CD4-positive, alpha-beta T cell treated with Interleukin-6 at 100 ng/mL for 8 hours (primary cell): ENCODE measurements at regions not wholly inside any gene's neighbourhood (a gene's known extent, or its start where the extent isn't known, plus 50 kb on each side); places are given as distances from the start of the nearest gene placed in this dataset.
"Not testable (repeated sequence)": the region's sequence is repeated elsewhere in the genome, so short reads cannot be mapped to it uniquely, and the experiment has no call there.

ENCODE experiments used
- DNase-seq: peaks from one replicate; pipeline ENCODE4 v3.0.0-alpha.2; 2020; ENCODE audit warnings: mixed read lengths, low spot score

DNA sequence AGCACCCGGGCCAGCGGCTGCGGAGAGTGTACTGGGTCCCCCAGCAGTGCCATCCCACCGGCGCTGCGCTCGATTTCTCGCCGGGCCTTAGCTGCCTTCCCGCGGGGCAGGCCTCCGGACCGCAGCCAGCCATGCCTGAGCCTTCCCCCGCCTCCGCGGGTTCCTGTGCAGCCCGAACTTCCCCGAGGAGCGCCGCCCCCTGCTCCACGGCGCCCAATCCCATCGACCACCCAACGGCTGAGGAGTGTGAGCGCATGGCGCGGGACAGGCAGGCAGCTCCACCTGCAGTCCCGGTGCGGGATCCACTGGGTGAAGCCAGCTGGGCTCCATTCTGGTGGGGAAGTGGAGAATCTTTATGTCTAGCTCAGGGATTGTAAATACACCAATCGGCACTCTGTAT, 325.4 kb downstream of the PPP1R3A start:
- DNase-seq, result not testable (repeated sequence)

DNA sequence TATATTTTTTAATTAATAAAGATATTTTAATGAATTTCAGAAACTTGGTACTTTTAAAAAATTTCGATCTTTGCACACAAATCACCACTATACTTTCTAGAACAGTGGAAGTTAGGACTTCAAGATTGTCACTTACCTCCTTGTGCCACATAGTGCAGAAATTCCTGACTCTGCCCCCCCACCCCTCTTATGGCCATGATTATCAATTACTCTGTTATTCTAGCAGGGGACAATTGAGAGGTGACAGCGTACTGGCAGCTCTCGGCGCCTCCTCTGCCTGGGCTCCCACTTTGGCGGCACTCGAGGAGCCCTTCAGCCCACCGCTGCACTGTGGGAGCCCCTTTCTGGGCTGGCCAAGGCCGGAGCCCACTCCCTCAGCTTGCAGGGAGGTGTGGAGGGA, 325.9 kb downstream of the PPP1R3A start:
- not testable (repeated sequence) for DNase-seq

DNA sequence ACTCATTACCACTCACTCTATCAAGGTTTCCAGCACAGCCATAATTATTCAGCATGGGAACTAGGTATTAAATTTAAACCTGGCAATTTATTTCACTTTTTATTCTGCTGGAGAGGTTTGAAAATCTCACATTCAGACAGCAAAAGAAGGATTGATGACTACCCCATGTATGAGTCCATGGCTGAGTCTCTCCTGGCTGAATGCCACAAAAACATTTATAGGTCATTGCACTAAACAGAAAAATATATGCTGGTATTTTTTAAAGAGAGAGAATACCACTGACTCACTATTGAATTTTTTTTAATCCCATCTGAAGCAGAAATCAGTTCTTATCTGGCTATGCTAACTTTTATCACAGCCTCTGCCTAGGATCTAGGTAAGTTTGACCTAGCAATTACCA, 336.3 kb downstream of the PPP1R3A start:
- DNase-seq, result no peak

GRCh38 chr7:113563257-113563656, 355.6 kb downstream of the PPP1R3A start:
- not testable (repeated sequence) for DNase-seq

DNA sequence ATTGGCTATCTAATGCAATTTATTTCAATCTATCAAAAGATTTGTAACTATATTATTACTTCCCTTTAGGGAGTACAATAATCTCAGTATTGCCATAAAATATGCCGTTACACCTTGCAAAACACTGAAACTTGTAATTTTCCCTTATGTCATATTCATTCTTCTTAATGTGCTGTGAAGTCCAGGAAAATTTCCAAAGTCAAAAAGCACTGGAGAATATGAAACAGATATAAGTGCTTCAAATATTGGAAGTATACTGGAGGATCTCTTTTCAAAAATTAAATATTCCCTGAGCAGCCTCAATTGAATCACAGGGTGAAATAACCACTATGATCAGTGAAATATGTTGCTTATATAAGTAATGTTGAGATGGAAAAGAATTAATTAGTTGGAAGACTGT, 356.0 kb downstream of the PPP1R3A start:
- DNase-seq, result no peak

- no peak for DNase-seq
Observed at GRCh38 chr7:113562242-113562641, 356.6 kb downstream of the PPP1R3A start.

GRCh38 chr7:113561446-113561845, 357.4 kb downstream of the PPP1R3A start:
- DNase-seq, result no peak

GRCh38 chr7:113550966-113551365, 367.8 kb downstream of the PPP1R3A start:
- DNase-seq, result no peak

DNA sequence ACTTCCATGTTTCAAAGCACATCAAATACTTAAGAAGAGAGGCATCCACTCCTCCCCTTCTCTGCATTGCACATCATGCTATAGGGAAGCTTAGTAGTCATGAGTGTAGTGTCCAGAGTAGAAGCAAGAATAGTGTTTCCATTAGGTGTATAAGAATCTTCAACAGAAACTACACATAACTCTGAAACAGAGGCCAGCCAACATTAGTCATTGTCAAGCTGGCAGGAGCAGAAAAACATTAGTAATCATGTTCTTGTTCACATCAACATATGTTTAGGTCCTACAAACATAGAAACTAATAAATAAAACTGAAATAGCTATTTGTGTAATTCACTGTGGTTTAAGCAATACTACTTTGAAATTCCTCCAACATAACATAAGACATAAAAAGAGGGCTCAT, 370.2 kb downstream of the PPP1R3A start:
- DNase-seq, result no peak

DNA sequence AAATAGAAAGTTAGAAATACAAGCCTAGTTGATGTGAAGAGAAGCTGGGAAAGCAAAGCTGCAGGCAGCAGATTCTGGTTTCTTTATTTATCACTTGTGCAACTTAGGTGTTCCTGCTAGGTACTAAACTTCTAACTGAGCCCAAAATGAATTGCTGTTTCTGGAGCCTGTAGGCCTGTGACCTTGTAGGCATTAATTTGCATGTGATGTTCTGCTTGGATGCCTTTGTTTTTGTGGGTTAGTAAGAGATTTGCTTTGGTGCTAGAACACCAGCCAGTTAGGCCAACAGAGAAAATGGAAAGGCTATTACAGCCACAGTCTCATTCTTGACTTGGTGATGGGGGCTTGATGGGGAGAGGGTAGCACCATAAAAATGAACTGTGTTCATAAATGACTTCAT, 370.7 kb downstream of the PPP1R3A start:
- no peak for DNase-seq

DNA sequence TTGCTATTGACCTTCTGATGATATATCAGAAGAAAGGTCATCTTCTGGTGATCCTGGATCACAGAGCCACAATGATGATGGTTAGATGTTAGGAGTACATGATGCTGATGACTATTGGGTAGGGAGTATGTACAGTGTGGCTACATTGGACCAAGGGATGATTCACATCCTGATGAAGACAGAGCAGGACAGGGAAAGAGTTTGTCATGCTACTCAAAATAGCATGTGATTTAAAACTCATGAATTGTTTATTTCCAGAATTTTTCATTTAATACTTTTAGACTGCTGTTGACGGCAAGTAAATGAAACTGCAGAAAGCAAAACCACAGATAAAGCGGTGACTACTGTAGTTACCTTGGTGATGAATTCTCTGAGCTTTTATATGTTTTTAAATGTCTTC, 397.3 kb downstream of the PPP1R3A start:
- DNase-seq, result no peak

DNA sequence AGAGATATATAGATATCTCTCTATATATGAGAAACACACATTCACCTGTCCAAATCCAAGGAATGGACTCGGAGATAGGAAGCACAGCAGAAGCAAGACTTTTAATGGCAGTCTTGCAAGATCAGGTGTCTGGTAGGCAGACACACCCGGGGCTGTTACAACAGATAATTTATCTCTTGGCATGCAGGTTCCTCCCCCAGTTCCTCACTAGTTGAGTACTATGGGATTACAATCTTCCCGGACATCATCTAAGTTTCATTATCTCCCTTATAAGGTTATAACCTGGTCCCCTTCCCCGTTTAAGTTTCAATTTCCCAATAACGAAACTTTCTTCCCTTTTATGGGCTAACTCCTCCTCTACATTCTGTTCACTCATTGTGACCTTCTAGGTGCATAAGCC, 399.3 kb downstream of the PPP1R3A start:
- DNase-seq, result no peak

GRCh38 chr7:113504691-113505090, 386.3 kb upstream of the SMIM30 start:
- DNase-seq, result no peak

DNA sequence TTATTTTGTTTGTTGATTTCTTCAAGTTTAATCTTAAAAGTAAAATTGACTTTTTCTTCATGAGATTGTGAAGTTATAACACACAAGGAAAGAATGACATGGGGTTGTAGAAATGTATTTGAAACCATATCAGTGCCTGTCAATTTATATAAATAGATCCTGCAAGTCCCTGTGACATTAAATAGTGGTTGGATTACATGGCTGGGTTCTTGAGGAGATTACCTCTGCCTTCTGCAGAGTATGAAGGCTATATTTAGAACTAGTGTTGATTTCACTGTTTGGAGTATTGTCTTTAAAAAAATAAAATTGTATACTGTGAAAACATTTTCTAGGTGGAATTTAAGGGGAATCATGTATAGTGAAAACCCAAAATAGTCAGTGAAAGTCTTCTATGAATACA, 385.8 kb upstream of the SMIM30 start:
- no peak for DNase-seq

- not testable (repeated sequence) for DNase-seq
Observed at GRCh38 chr7:113496586-113496985, 378.2 kb upstream of the SMIM30 start.

GRCh38 chr7:113494797-113495566, 376.6 kb upstream of the SMIM30 start:
- not testable (repeated sequence) for DNase-seq

- no peak for DNase-seq
Observed at GRCh38 chr7:113491305-113491704, 373.0 kb upstream of the SMIM30 start.

GRCh38 chr7:113487925-113488731, 369.8 kb upstream of the SMIM30 start:
- DNase-seq, result no peak

GRCh38 chr7:113486548-113486947, 368.2 kb upstream of the SMIM30 start:
- no peak for DNase-seq

DNA sequence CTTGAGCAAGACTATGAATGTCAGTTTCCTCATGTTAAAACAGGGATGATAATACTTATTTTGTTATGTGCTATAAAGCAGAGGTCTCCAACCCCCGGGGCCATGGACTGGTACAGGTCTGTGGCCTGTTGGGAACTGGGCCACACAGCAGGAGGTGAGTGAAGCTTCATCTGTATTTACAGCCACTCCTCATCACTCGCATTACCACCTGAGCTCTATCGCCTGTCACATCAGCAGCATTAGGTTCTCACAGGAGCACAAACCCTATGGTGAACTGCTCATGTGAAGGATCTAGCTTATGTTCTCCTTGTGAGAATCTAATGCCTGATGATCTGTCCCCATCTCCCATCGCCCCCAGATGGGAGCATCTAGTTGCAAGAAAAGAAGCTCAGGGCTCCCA, 365.3 kb upstream of the SMIM30 start:
- DNase-seq, result no peak

DNA sequence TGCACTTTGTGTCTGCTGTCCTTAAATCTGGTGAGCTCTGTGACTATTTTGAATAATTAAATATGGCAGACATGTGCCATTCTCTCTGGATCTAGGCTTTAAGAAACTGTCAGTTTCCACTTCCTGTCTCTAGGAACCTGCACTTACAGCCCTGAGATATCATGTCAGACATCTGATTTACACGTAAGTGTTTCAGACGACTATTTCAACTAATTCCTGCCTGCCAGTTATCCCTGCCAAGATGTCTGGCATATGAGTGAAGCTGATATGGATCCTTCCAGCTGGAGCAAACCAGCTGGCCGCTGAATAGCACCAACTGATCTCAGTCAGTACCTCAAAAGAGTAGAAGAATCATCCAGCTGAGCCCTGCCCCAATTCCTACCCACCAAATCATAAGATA, 362.2 kb upstream of the SMIM30 start:
- no peak for DNase-seq

GRCh38 chr7:113464096-113464855, 345.9 kb upstream of the SMIM30 start:
- DNase-seq, result no peak

DNA sequence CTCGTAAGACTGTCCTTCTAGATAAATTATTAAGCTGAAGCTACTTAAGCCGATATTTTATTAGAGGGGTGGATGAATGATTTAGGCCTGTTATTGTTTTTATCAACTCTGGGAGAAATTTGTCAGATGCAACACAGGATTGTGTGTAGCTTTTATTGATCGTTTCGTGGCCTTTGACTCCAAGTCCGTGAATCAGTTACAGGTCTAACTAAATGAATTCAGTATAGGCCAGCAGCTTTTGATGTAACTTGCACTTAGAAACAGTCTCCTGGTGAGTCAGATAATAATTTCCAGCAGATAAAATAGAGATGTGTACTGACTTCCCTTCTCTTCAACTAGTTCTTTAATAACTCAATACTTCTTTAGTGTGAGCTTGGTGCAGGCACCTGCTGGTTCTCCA, 341.7 kb upstream of the SMIM30 start:
- DNase-seq, result no peak
